Lung (tissue), 11 donors: ENCODE measurements at regions not wholly inside any gene's neighbourhood (a gene's known extent, or its start where the extent isn't known, plus 50 kb on each side); places are given as distances from the start of the nearest gene placed in this dataset.
"Not testable (repeated sequence)": the region's sequence is repeated elsewhere in the genome, so short reads cannot be mapped to it uniquely, and the experiment has no call there.

Source experiments
- ATAC-seq: fragments of 200-7000 bp; cut with Tn5 transposase; one replicate; pipeline ENCODE4 v1.9.1; 2020; ENCODE audit warnings: moderate number of reproducible peaks; ENCODE audit not compliant: insufficient read depth, low FRiP score
- DNase-seq, 3 donors: peaks; one replicate each; pipeline ENCODE4 v3.0.0-alpha.2; 2013 to 2017
- H3K27ac ChIP-seq, 2 donors: one replicate each; pipeline ENCODE4 v1.5.1; 2013; ENCODE audit warnings: mild to moderate bottlenecking in 2 of 2, moderate library complexity in 2 of 2, control low read depth in 1 of 2, inconsistent platforms in 1 of 2, low read depth in 1 of 2, low read length in 1 of 2
- H3K27me3 ChIP-seq, 3 donors: one replicate each; pipeline ENCODE4 v1.5.1; 2013; ENCODE audit warnings: low read length in 2 of 3; ENCODE audit not compliant: control insufficient read depth in 3 of 3, insufficient read depth in 3 of 3
- H3K36me3 ChIP-seq, 4 donors: one replicate each; pipeline ENCODE4 v1.5.1; 2013; ENCODE audit warnings: low read length in 4 of 4, mild to moderate bottlenecking in 1 of 4, moderate library complexity in 1 of 4; ENCODE audit not compliant: control insufficient read depth in 4 of 4, insufficient read depth in 4 of 4
- H3K4me1 ChIP-seq, 5 donors: one replicate each; pipeline ENCODE4 v1.5.1; 2013; ENCODE audit warnings: low read length in 5 of 5, mild to moderate bottlenecking in 2 of 5, moderate library complexity in 1 of 5; ENCODE audit not compliant: control insufficient read depth in 5 of 5, insufficient read depth in 5 of 5
- H3K4me3 ChIP-seq: one replicate; pipeline ENCODE4 v1.5.1; 2013; ENCODE audit warnings: mild to moderate bottlenecking, control low read depth, moderate library complexity
- H3K9ac ChIP-seq, 2 donors: one replicate each; pipeline ENCODE4 v1.5.1; 2013; ENCODE audit warnings: low read length in 2 of 2, control low read depth in 1 of 2; ENCODE audit not compliant: insufficient read depth in 1 of 2
- H3K9me3 ChIP-seq, 4 donors: one replicate each; pipeline ENCODE4 v1.5.1; 2013; ENCODE audit warnings: low read length in 3 of 4, mild to moderate bottlenecking in 1 of 4, moderate library complexity in 1 of 4; ENCODE audit not compliant: control insufficient read depth in 4 of 4, insufficient read depth in 3 of 4
- CTCF ChIP-seq: IDR thresholded peaks from 2 replicates; pipeline ENCODE4 v1.5.1; 2012; ENCODE audit warnings: mild to moderate bottlenecking; ENCODE audit errors: control extremely low read depth, extremely low read depth
- WGBS, 2 donors: extraction: QIAGEN DNeasy Blood & Tissue Kit; methylation state at CpG; one replicate each; pipeline ENCODE4 v1.1.7; 2013; 5-methylcytosine and 5-hydroxymethylcytosine counted together
- donor health status: control.
- donor health status: control.
- donor health status: Bipolar disorder and iron deficiency.
- donor health status: healthy.
- donor health status: DM: yes; HTN: yes; CAD: no.

DNA sequence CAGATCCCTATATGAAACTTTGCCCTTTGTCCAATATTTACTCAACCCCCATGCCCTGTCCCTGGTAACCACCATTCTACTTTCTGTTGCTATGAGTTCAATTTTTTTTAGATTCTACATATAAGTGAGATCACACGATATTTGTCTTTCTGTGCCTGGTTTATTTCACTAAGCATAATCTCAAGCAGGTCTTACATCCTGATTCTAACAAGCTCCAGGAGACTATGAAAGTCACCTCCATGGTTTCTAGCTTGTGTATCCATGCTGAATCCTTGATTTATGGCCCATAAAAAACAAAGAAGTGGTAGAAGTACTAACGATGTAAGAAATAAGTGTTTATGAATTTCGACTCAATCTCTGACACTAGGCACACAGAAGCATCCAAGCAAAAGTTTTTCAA lies 68.0 kb downstream of the OR5AK2 start:
- Histone ChIP-seq H3K9ac (no peak overlapping the region), H3K27me3 (no peaks in the 10 kb centered on the region), H3K9me3 (no peaks in the 10 kb centered on the region), H3K36me3 (no peaks in the 10 kb centered on the region), H3K4me3 (no peak overlapping the region), H3K4me1 (no peaks in the 10 kb centered on the region), H3K27ac (no peak overlapping the region)
- DNase-seq = no peak
- no peak for TF ChIP-seq CTCF
- WGBS, 2 donors = 81 to 85% methylated on average over 3 of the region's 3 CpGs
- ATAC-seq = no peak

GRCh38 chr11:57057561-57057960 lies 68.8 kb downstream of the OR5AK2 start:
- peak; percentile 14 to 68 (median 40) for DNase-seq
- Histone ChIP-seq H3K27ac (no peak overlapping the region), H3K9ac (no peak overlapping the region), H3K9me3 (no peaks in the 10 kb centered on the region), H3K4me1 (no peaks in the 10 kb centered on the region), H3K4me3 (no peak overlapping the region), H3K27me3 (no peaks in the 10 kb centered on the region), H3K36me3 (no peaks in the 10 kb centered on the region)
- no peak for ATAC-seq
- no peak for TF ChIP-seq CTCF

GRCh38 chr11:57062957-57063356 lies 74.2 kb downstream of the OR5AK2 start:
- H3K4me3 ChIP-seq, H3K27ac ChIP-seq, H3K27me3 ChIP-seq, H3K9me3 ChIP-seq, H3K4me1 ChIP-seq, H3K9ac ChIP-seq, ATAC-seq, DNase-seq, H3K36me3 ChIP-seq: not testable (repeated sequence)
- WGBS, 2 donors = 80 to 93% methylated on average over 7 of the region's 7 CpGs

DNA sequence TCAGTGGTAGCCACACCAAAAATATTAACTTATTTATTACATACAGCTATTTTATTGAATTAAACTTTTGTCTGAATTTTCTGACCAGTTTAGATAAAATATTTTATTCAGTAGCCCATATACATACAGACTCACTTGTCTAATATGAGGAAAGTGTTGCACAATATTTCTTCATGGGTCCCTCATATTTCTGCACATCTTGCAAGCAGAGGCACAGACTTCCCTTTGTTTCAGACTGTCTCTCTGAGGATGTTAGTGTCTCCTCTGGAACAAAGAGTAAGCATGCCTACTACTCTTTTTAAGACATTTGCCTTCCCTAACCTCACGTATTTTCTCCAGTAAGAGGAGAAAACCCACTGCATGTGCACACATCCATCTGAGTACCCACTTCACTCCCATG lies 81.2 kb downstream of the OR5AK2 start:
- Histone ChIP-seq H3K4me3 (no peak overlapping the region), H3K27ac (no peak overlapping the region), H3K9me3 (no peaks in the 10 kb centered on the region), H3K4me1 (no peaks in the 10 kb centered on the region), H3K36me3 (no peaks in the 10 kb centered on the region), H3K27me3 (no peaks in the 10 kb centered on the region), H3K9ac (no peak overlapping the region)
- ATAC-seq (no peak), DNase-seq (no peak)
- WGBS, 2 donors = 82 to 88% methylated on average over 1 of the region's 1 CpG
- no peak for TF ChIP-seq CTCF
